ENCODE measurements at regions not wholly inside any gene's neighbourhood (a gene's known extent, or its start where the extent isn't known, plus 50 kb on each side); places are given as distances from the start of the nearest gene placed in this dataset.

DNA sequence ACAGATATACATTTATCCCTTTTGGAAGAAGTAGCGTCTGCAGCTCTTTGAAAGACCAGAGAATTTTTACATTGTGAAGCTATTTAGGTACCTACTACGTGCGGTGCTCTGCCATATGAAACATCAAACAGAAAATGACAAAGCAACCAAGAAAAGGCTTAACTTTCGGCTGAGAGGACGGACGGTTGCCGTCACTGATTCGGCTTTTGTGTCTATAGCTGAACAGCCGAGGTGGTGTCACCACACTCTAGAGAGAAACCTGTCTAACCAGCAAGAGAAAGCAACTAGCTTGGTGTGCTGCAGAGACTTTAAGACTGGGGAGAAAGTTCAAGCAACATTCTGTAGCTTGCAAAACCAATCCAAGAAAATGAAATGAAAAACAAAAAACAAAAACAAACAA, 145.5 kb downstream of the SHOX start:
- DNase-seq (ENCODE audit: low read depth), result no peak
- H3K4me3 ChIP-seq (ENCODE audit: low read depth, low read length), result no peak overlapping the region
- in situ Hi-C loops (cut with HindIII; ENCODE audit: low sequenced_read_pairs), result no loop called here
- TF ChIP-seq CTCF (IDR thresholded peaks at IDR 0.05; ENCODE audit: low read depth, low read length, missing control alignments), result no peak

- no peak for DNase-seq (ENCODE audit: low read depth)
- in situ Hi-C loops (cut with HindIII; ENCODE audit: low sequenced_read_pairs), result no loop called here
- no peak for TF ChIP-seq CTCF (IDR thresholded peaks at IDR 0.05; ENCODE audit: low read depth, low read length, missing control alignments)
- no peak overlapping the region for H3K4me3 ChIP-seq (ENCODE audit: low read depth, low read length)
These were observed 143.9 kb downstream of the SHOX start for GRCh38 chrX:774536-774935.

GRCh38 chrX:773292-774025, 142.9 kb downstream of the SHOX start:
- TF ChIP-seq CTCF (IDR thresholded peaks at IDR 0.05; ENCODE audit: low read depth, low read length, missing control alignments), result no peak
- DNase-seq (ENCODE audit: low read depth), result no peak
- no peak overlapping the region for H3K4me3 ChIP-seq (ENCODE audit: low read depth, low read length)
- in situ Hi-C loops (cut with HindIII; ENCODE audit: low sequenced_read_pairs), result no loop called here

DNA sequence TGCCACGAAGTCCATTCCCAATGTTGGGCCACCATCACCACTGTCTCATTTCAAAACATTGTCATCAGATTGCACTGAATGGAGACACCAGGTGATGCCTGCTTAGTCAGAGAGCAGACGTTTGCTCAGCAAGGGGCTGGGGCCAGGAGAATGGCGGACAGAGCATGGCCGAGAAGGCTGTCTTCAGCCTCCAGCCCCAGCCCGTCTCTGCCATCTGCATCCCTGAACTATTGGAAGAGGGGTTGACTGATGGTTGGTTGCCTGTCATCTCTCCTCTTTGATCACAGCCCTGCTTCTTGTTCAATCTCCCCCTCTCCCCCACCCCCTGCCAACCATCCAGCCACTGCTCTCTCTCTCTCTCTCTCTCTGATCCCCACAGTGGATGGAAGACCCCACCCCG, 140.9 kb downstream of the SHOX start:
- DNase-seq (ENCODE audit: low read depth), result no peak
- in situ Hi-C loops (cut with HindIII; ENCODE audit: low sequenced_read_pairs), result no loop called here
- H3K4me3 ChIP-seq (ENCODE audit: low read depth, low read length), result no peak overlapping the region
- TF ChIP-seq CTCF (IDR thresholded peaks at IDR 0.05; ENCODE audit: low read depth, low read length, missing control alignments), result no peak

DNA sequence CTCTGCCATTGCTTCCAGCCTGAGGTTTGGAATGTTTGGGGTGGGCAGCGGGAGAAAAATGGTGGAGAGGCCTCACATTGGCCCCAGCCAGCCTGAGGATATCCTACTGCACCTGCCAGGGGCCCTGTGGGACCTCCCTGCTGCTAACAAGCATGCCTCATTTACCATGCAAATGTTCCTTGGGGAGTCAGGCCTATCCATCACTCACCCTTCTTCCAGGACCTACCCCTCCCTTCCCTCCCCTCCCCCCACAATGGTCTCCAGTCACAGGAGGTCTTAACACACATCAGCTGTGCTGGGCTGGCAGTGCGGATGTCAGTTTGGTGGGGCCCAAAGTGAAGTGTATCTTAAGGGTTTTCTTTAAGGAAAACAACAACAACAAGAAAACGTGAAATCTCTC, 139.2 kb downstream of the SHOX start:
- DNase-seq (ENCODE audit: low read depth), result no peak
- no peak overlapping the region for H3K4me3 ChIP-seq (ENCODE audit: low read depth, low read length)
- in situ Hi-C loops (cut with HindIII; ENCODE audit: low sequenced_read_pairs), result no loop called here
- no peak for TF ChIP-seq CTCF (IDR thresholded peaks at IDR 0.05; ENCODE audit: low read depth, low read length, missing control alignments)

- in situ Hi-C loops (cut with HindIII; ENCODE audit: low sequenced_read_pairs), result no loop called here
- H3K4me3 ChIP-seq (ENCODE audit: low read depth, low read length), result no peak overlapping the region
- no peak for TF ChIP-seq CTCF (IDR thresholded peaks at IDR 0.05; ENCODE audit: low read depth, low read length, missing control alignments)
- no peak for DNase-seq (ENCODE audit: low read depth)
These were observed 138.0 kb downstream of the SHOX start for GRCh38 chrX:768596-768995.

All from astrocyte of the cerebellum (primary cell).